HepG2 (cell line): ENCODE measurements at regions not wholly inside any gene's neighbourhood (a gene's known extent, or its start where the extent isn't known, plus 50 kb on each side); places are given as distances from the start of the nearest gene placed in this dataset.

Experiments
- CTCF ChIP-seq: sonication (generic); formaldehyde crosslinking; IDR thresholded peaks from 2 replicates; pipeline ENCODE4 v1.5.0; 2020; ENCODE audit warnings: mild to moderate bottlenecking, missing genetic modification reagents, moderate library complexity
- E2F2 ChIP-seq: sonication (generic); formaldehyde crosslinking; IDR thresholded peaks from 2 replicates; pipeline ENCODE4 v1.4.0; 2020; ENCODE audit warnings: missing genetic modification reagents, borderline replicate concordance
- FOXM1 ChIP-seq: sonication (generic); formaldehyde crosslinking; IDR thresholded peaks from 2 replicates; pipeline ENCODE4 v1.5.0; 2020; ENCODE audit warnings: missing genetic modification reagents
- GTF3A ChIP-seq: sonication (generic); formaldehyde crosslinking; conservative IDR thresholded peaks from 2 replicates; pipeline ENCODE4 v1.4.0; 2020; ENCODE audit warnings: mild to moderate bottlenecking, missing genetic modification reagents
- HMG20B ChIP-seq: conservative IDR thresholded peaks from 2 replicates; pipeline ENCODE4 v1.6.1; 2016; ENCODE audit warnings: missing genetic modification reagents, missing compliant biosample characterization
- HOXA9 ChIP-seq: sonication (generic); formaldehyde crosslinking; IDR thresholded peaks from 2 replicates; pipeline ENCODE4 v1.8.1; 2022; ENCODE audit warnings: missing genetic modification reagents, mild to moderate bottlenecking, moderate library complexity, borderline replicate concordance
- KDM6A ChIP-seq: IDR thresholded peaks from 2 replicates; pipeline ENCODE4 v1.6.1; 2016; ENCODE audit warnings: low read depth
- KLF16 ChIP-seq, 2 experiments: sonication (generic) in 1 of 2; formaldehyde crosslinking in 1 of 2; IDR thresholded peaks; 2 replicates each; pipeline versions ENCODE4 v1.6.1 to v1.8.0; 2016 to 2023; ENCODE audit warnings: missing genetic modification reagents in 2 of 2, missing compliant biosample characterization in 1 of 2
- NBN ChIP-seq: fragments of 450-650 bp; conservative IDR thresholded peaks from 2 replicates; pipeline ENCODE4 v1.6.1; 2017
- RARG ChIP-seq: sonication (generic); formaldehyde crosslinking; IDR thresholded peaks from 2 replicates; pipeline ENCODE4 v1.4.0; 2020; ENCODE audit warnings: low read depth, mild to moderate bottlenecking, missing genetic modification reagents
- SRSF9 ChIP-seq: fragments of 200-400 bp; formaldehyde crosslinking; IDR thresholded peaks from 2 replicates; pipeline ENCODE4 v1.6.1; 2018; ENCODE audit warnings: borderline replicate concordance, mild to moderate bottlenecking, low read depth, low read length; ENCODE audit not compliant: insufficient read depth, poor library complexity, severe bottlenecking
- TBL1XR1 ChIP-seq: fragments of 150-350 bp; IDR thresholded peaks from 2 replicates; pipeline ENCODE4 v1.6.1; 2014; ENCODE audit warnings: borderline replicate concordance, low read length; ENCODE audit not compliant: partially characterized antibody
- TIGD3 ChIP-seq: sonication (generic); formaldehyde crosslinking; IDR thresholded peaks from 2 replicates; pipeline ENCODE4 v1.5.1; 2020; ENCODE audit warnings: mild to moderate bottlenecking, missing genetic modification reagents, borderline replicate concordance
- YEATS4 ChIP-seq: sonication (generic); formaldehyde crosslinking; IDR thresholded peaks from 2 replicates; pipeline ENCODE4 v1.4.0; 2020; ENCODE audit warnings: missing genetic modification reagents, borderline replicate concordance
- ZBTB26 ChIP-seq: IDR thresholded peaks from 2 replicates; pipeline ENCODE4 v1.6.1; 2016; ENCODE audit warnings: missing compliant biosample characterization, missing genetic modification reagents, borderline replicate concordance
- ZNF280B ChIP-seq: sonication (generic); formaldehyde crosslinking; IDR thresholded peaks from 2 replicates; pipeline ENCODE4 v1.5.0; 2020; ENCODE audit warnings: missing genetic modification reagents, mild to moderate bottlenecking, borderline replicate concordance
- ZNF33B ChIP-seq: sonication (generic); formaldehyde crosslinking; IDR thresholded peaks from 2 replicates; pipeline ENCODE4 v1.5.1; 2020; ENCODE audit warnings: mild to moderate bottlenecking, missing genetic modification reagents
- ZNF605 ChIP-seq: sonication (generic); formaldehyde crosslinking; IDR thresholded peaks from 2 replicates; pipeline ENCODE4 v1.8.0; 2022; ENCODE audit warnings: mild to moderate bottlenecking, missing genetic modification reagents
- ZNF746 ChIP-seq: sonication (generic); formaldehyde crosslinking; IDR thresholded peaks from 2 replicates; pipeline ENCODE4 v1.8.0; 2022; ENCODE audit warnings: mild to moderate bottlenecking, missing genetic modification reagents

GRCh38 chr16:10256784-10257641 is 74.8 kb upstream of the GRIN2A start (continued):
- TF ChIP-seq ZNF280B (CRISPR knock-in tag) (no peak), TBL1XR1 (peak; percentile 80), ZNF746 (no peak; the same call in 1 of the 2 replicates), KLF16 (CRISPR knock-in tag; IDR thresholded peaks at IDR 0.05) (peak in 1 of 2 experiments; percentile 84; a peak in 2 of 4 replicates), CTCF (CRISPR knock-in tag) (peak; percentile 92), ZNF605 (CRISPR knock-in tag) (peak; percentile 75; the same call in 1 of the 2 replicates), TIGD3 (0 out of 2 replicates have a peak, but pooled peaks have one; percentile 77), GTF3A (no peak), HMG20B (CRISPR knock-in tag) (no peak), E2F2 (CRISPR knock-in tag) (0 out of 2 replicates have a peak, but pooled peaks have one; percentile 6), RARG (CRISPR knock-in tag) (0 out of 2 replicates have a peak, but pooled peaks have one; percentile 29), YEATS4 (CRISPR knock-in tag) (peak; percentile 79), SRSF9 (no peak), ZNF33B (CRISPR knock-in tag) (peak; percentile 49; the same call in 1 of the 2 replicates), FOXM1 (CRISPR knock-in tag) (no peak), HOXA9 (CRISPR knock-in tag) (no peak), NBN (no peak), KDM6A (CRISPR knock-in tag) (peak; percentile 90), ZBTB26 (CRISPR knock-in tag) (peak; percentile 23; the same call in 1 of the 2 replicates)
